ENCODE measurements at regions not wholly inside any gene's neighbourhood (a gene's known extent, or its start where the extent isn't known, plus 50 kb on each side); places are given as distances from the start of the nearest gene placed in this dataset.

- no peaks in the 10 kb centered on the region for H3K9me3 ChIP-seq
- H3K27ac ChIP-seq: no peak overlapping the region
- 36 to 59% methylated on average over 4 of the region's 4 CpGs for WGBS, 2 donors
- no peaks in the 10 kb centered on the region for H3K27me3 ChIP-seq
- intact Hi-C loops (cut with DNase I): no loop called here
- DNase-seq: no peak
- H3K4me1 ChIP-seq: no peaks in the 10 kb centered on the region
- no peaks in the 10 kb centered on the region for H3K36me3 ChIP-seq
- no peak overlapping the region for H3K4me3 ChIP-seq
- TF ChIP-seq EP300 (IDR thresholded peaks at IDR 0.05) (no peak), POLR2AphosphoS5 (IDR thresholded peaks at IDR 0.05) (no peak), CTCF (IDR thresholded peaks at IDR 0.05) (no peak), POLR2A (IDR thresholded peaks at IDR 0.05) (no peak)
Observed at GRCh38 chr11:25961539-25961938, 370.4 kb upstream of the ANO3 start.

- H3K4me3 ChIP-seq: no peak overlapping the region
- TF ChIP-seq EP300 (IDR thresholded peaks at IDR 0.05) (no peak), POLR2A (IDR thresholded peaks at IDR 0.05) (no peak), POLR2AphosphoS5 (IDR thresholded peaks at IDR 0.05) (no peak), CTCF (IDR thresholded peaks at IDR 0.05) (no peak)
- WGBS, 2 donors: 76 to 86% methylated on average over 2 of the region's 2 CpGs
- intact Hi-C loops (cut with DNase I): no loop called here
- no peaks in the 10 kb centered on the region for H3K36me3 ChIP-seq
- H3K4me1 ChIP-seq: no peaks in the 10 kb centered on the region
- no peak overlapping the region for H3K27ac ChIP-seq
- DNase-seq: no peak
- no peaks in the 10 kb centered on the region for H3K27me3 ChIP-seq
- no peaks in the 10 kb centered on the region for H3K9me3 ChIP-seq
Observed at GRCh38 chr11:25970726-25971508, 361.0 kb upstream of the ANO3 start.

GRCh38 chr11:25980091-25980490, 351.8 kb upstream of the ANO3 start:
- Histone ChIP-seq H3K36me3 (no peaks in the 10 kb centered on the region), H3K27ac (no peak overlapping the region), H3K27me3 (no peaks in the 10 kb centered on the region), H3K9me3 (no peaks in the 10 kb centered on the region), H3K4me1 (no peaks in the 10 kb centered on the region), H3K4me3 (no peak overlapping the region)
- DNase-seq: no peak
- no peak for TF ChIP-seq EP300 (IDR thresholded peaks at IDR 0.05)
- TF ChIP-seq CTCF (IDR thresholded peaks at IDR 0.05): no peak
- no peak for TF ChIP-seq POLR2AphosphoS5 (IDR thresholded peaks at IDR 0.05)
- TF ChIP-seq POLR2A (IDR thresholded peaks at IDR 0.05): no peak
- intact Hi-C loops (cut with DNase I): no loop called here
- WGBS, 2 donors: 68 to 84% methylated on average over 4 of the region's 4 CpGs

GRCh38 chr11:25981998-25982397, 349.9 kb upstream of the ANO3 start:
- 2 to 5% methylated on average over 4 of the region's 4 CpGs for WGBS, 2 donors
- no peak for DNase-seq
- H3K36me3 ChIP-seq: no peaks in the 10 kb centered on the region
- H3K4me3 ChIP-seq: no peak overlapping the region
- H3K27ac ChIP-seq: no peak overlapping the region
- TF ChIP-seq CTCF (IDR thresholded peaks at IDR 0.05) (peak in 2 of 4 experiments; percentile 44 to 55), POLR2AphosphoS5 (IDR thresholded peaks at IDR 0.05) (no peak)
- intact Hi-C loops (cut with DNase I): loop anchor here (1.0 kb wide), 2 partner anchors 245 to 294 kb away; no protein-coding TSS in a partner anchor
- H3K4me1 ChIP-seq: no peaks in the 10 kb centered on the region
- H3K27me3 ChIP-seq: no peaks in the 10 kb centered on the region
- H3K9me3 ChIP-seq: no peaks in the 10 kb centered on the region

- H3K4me1 ChIP-seq: no peaks in the 10 kb centered on the region
- TF ChIP-seq CTCF (IDR thresholded peaks at IDR 0.05) (no peak), POLR2A (IDR thresholded peaks at IDR 0.05) (no peak), EP300 (IDR thresholded peaks at IDR 0.05) (no peak), POLR2AphosphoS5 (IDR thresholded peaks at IDR 0.05) (no peak)
- no peak overlapping the region for H3K4me3 ChIP-seq
- H3K9me3 ChIP-seq: no peaks in the 10 kb centered on the region
- 84% methylated on average over 3 of the region's 3 CpGs for WGBS, 2 donors
- DNase-seq: no peak
- no peaks in the 10 kb centered on the region for H3K36me3 ChIP-seq
- intact Hi-C loops (cut with DNase I): no loop called here
- no peak overlapping the region for H3K27ac ChIP-seq
- H3K27me3 ChIP-seq: no peaks in the 10 kb centered on the region
Observed at GRCh38 chr11:25983280-25983679, 348.6 kb upstream of the ANO3 start.
